K562 (cell line): ENCODE measurements at regions not wholly inside any gene's neighbourhood (a gene's known extent, or its start where the extent isn't known, plus 50 kb on each side); places are given as distances from the start of the nearest gene placed in this dataset.

Experiments used
- CREBBP ChIP-seq: IDR thresholded peaks from one replicate; pipeline ENCODE4 v1.6.1; 2012; ENCODE audit warnings: low read depth, mild to moderate bottlenecking, control low read depth, inconsistent platforms, low read length
- DPF2 ChIP-seq: fragments of 450-650 bp; IDR thresholded peaks from 2 replicates; pipeline ENCODE4 v1.6.1; 2016
- MAZ ChIP-seq, 2 experiments: fragments of 450-650 bp in 1 of 2; sonication (generic) in 1 of 2; formaldehyde crosslinking; IDR thresholded peaks in 1 of 2; conservative IDR thresholded peaks in 1 of 2; 2 replicates each; pipeline versions ENCODE4 v1.4.0 to v1.5.0; 2020; ENCODE audit warnings: mild to moderate bottlenecking in 1 of 2, missing genetic modification reagents in 1 of 2
- MIER1 ChIP-seq: fragments of 450-650 bp; IDR thresholded peaks from 2 replicates; pipeline ENCODE4 v1.6.1; 2016; ENCODE audit warnings: antibody characterized with exemption, mild to moderate bottlenecking, low read depth
- MTA3 ChIP-seq: fragments of 450-650 bp; formaldehyde crosslinking; IDR thresholded peaks from 2 replicates; pipeline ENCODE4 v1.6.1; 2017; ENCODE audit warnings: mild to moderate bottlenecking, borderline replicate concordance
- SAFB2 ChIP-seq: fragments of 200-400 bp; formaldehyde crosslinking; IDR thresholded peaks from 2 replicates; pipeline ENCODE4 v1.6.1; 2018; ENCODE audit warnings: borderline replicate concordance, low read length, low read depth, moderate library complexity; ENCODE audit not compliant: severe bottlenecking
- SMARCA4 ChIP-seq: fragments of 450-650 bp; IDR thresholded peaks from 2 replicates; pipeline ENCODE4 v1.6.1; 2016
- THRB ChIP-seq: fragments of 450-650 bp; formaldehyde crosslinking; conservative IDR thresholded peaks from 2 replicates; pipeline ENCODE4 v1.4.0; 2022; ENCODE audit warnings: mild to moderate bottlenecking, missing genetic modification characterization
- ZNF384 ChIP-seq: IDR thresholded peaks from 2 replicates; pipeline ENCODE4 v1.6.1; 2012; ENCODE audit warnings: low read depth, low read length, improper control_type of control experiment
- TF ChIP-seq, protein P1 (sequence below): fragments of 450-650 bp; formaldehyde crosslinking; IDR thresholded peaks from 2 replicates; pipeline ENCODE4 v1.4.0; 2020; ENCODE audit warnings: mild to moderate bottlenecking, moderate library complexity
- TF ChIP-seq, protein P2 (sequence below), 2 experiments: IDR thresholded peaks in 1 of 2; conservative IDR thresholded peaks in 1 of 2; 2 replicates each; pipeline ENCODE4 v1.6.1; 2016; ENCODE audit warnings: low read depth in 2 of 2, mild to moderate bottlenecking in 1 of 2, missing compliant biosample characterization in 1 of 2, missing genetic modification characterization in 1 of 2, moderate library complexity in 1 of 2
- TF ChIP-seq, protein P3 (sequence below): fragments of 450-650 bp; IDR thresholded peaks from 2 replicates; pipeline ENCODE4 v1.6.1; 2017; ENCODE audit warnings: antibody characterized with exemption, mild to moderate bottlenecking
- TF ChIP-seq, protein P4 (sequence below), 2 experiments: fragments of 450-650 bp; IDR thresholded peaks; 2 replicates each; pipeline ENCODE4 v1.6.1; 2016

- TF ChIP-seq, protein P1, sequence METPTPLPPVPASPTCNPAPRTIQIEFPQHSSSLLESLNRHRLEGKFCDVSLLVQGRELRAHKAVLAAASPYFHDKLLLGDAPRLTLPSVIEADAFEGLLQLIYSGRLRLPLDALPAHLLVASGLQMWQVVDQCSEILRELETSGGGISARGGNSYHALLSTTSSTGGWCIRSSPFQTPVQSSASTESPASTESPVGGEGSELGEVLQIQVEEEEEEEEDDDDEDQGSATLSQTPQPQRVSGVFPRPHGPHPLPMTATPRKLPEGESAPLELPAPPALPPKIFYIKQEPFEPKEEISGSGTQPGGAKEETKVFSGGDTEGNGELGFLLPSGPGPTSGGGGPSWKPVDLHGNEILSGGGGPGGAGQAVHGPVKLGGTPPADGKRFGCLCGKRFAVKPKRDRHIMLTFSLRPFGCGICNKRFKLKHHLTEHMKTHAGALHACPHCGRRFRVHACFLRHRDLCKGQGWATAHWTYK (CRISPR knock-in tag): 0 out of 2 replicates have a peak, but pooled peaks have one; percentile 39
- TF ChIP-seq MAZ (CRISPR knock-in tag; conservative IDR thresholded peaks at IDR 0.05 in 1 of 2, IDR thresholded peaks at IDR 0.05 in 1 of 2) (no peak), THRB (CRISPR knock-in tag) (no peak), MIER1 (no peak), SMARCA4 (peak; percentile 88), MTA3 (no peak), DPF2 (peak; percentile 78), CREBBP (no peak), SAFB2 (no peak), ZNF384 (no peak)
- TF ChIP-seq, protein P2, sequence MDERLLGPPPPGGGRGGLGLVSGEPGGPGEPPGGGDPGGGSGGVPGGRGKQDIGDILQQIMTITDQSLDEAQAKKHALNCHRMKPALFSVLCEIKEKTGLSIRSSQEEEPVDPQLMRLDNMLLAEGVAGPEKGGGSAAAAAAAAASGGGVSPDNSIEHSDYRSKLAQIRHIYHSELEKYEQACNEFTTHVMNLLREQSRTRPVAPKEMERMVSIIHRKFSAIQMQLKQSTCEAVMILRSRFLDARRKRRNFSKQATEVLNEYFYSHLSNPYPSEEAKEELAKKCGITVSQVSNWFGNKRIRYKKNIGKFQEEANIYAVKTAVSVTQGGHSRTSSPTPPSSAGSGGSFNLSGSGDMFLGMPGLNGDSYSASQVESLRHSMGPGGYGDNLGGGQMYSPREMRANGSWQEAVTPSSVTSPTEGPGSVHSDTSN (CRISPR knock-in tag; IDR thresholded peaks at IDR 0.05; ENCODE audit: low read depth): no peak
- TF ChIP-seq, protein P2 (tag; conservative IDR thresholded peaks at IDR 0.05; ENCODE audit: low read depth): 0 out of 2 replicates have a peak, but pooled peaks have one; percentile 21
- TF ChIP-seq, protein P3, sequence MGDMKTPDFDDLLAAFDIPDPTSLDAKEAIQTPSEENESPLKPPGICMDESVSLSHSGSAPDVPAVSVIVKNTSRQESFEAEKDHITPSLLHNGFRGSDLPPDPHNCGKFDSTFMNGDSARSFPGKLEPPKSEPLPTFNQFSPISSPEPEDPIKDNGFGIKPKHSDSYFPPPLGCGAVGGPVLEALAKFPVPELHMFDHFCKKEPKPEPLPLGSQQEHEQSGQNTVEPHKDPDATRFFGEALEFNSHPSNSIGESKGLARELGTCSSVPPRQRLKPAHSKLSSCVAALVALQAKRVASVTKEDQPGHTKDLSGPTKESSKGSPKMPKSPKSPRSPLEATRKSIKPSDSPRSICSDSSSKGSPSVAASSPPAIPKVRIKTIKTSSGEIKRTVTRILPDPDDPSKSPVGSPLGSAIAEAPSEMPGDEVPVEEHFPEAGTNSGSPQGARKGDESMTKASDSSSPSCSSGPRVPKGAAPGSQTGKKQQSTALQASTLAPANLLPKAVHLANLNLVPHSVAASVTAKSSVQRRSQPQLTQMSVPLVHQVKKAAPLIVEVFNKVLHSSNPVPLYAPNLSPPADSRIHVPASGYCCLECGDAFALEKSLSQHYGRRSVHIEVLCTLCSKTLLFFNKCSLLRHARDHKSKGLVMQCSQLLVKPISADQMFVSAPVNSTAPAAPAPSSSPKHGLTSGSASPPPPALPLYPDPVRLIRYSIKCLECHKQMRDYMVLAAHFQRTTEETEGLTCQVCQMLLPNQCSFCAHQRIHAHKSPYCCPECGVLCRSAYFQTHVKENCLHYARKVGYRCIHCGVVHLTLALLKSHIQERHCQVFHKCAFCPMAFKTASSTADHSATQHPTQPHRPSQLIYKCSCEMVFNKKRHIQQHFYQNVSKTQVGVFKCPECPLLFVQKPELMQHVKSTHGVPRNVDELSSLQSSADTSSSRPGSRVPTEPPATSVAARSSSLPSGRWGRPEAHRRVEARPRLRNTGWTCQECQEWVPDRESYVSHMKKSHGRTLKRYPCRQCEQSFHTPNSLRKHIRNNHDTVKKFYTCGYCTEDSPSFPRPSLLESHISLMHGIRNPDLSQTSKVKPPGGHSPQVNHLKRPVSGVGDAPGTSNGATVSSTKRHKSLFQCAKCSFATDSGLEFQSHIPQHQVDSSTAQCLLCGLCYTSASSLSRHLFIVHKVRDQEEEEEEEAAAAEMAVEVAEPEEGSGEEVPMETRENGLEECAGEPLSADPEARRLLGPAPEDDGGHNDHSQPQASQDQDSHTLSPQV: peak; percentile 57
- TF ChIP-seq, protein P4, sequence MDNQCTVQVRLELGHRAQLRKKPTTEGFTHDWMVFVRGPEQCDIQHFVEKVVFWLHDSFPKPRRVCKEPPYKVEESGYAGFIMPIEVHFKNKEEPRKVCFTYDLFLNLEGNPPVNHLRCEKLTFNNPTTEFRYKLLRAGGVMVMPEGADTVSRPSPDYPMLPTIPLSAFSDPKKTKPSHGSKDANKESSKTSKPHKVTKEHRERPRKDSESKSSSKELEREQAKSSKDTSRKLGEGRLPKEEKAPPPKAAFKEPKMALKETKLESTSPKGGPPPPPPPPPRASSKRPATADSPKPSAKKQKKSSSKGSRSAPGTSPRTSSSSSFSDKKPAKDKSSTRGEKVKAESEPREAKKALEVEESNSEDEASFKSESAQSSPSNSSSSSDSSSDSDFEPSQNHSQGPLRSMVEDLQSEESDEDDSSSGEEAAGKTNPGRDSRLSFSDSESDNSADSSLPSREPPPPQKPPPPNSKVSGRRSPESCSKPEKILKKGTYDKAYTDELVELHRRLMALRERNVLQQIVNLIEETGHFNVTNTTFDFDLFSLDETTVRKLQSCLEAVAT (IDR thresholded peaks at IDR 0.05): no peak
Measured at GRCh38 chr1:55474168-55474786, 259.1 kb upstream of the USP24 start (continued).
